HG02588 (cell line): ENCODE measurements at regions not wholly inside any gene's neighbourhood (a gene's known extent, or its start where the extent isn't known, plus 50 kb on each side); places are given as distances from the start of the nearest gene placed in this dataset.
"Not testable (repeated sequence)": the region's sequence is repeated elsewhere in the genome, so short reads cannot be mapped to it uniquely, and the experiment has no call there.

Experiments
- ATAC-seq: cut with Tn5 transposase; IDR thresholded peaks from one replicate; pipeline ENCODE4 v1.9.1; 2021; ENCODE audit warnings: mild to moderate bottlenecking, moderate library complexity; ENCODE audit not compliant: unreplicated experiment

GRCh38 chr15:67918205-67918861 lies 78.5 kb upstream of the RNU6-1 start:
- no peak for ATAC-seq

GRCh38 chr15:67920524-67921240 lies 80.8 kb upstream of the RNU6-1 start:
- no peak for ATAC-seq

GRCh38 chr15:67922106-67922675 lies 82.3 kb upstream of the RNU6-1 start:
- no peak for ATAC-seq

GRCh38 chr15:67922971-67923945 lies 83.4 kb upstream of the RNU6-1 start:
- ATAC-seq, result no peak

- no peak for ATAC-seq
Observed at GRCh38 chr15:67924359-67924974, 84.6 kb upstream of the RNU6-1 start.

GRCh38 chr15:67925182-67925581 lies 85.3 kb upstream of the RNU6-1 start:
- ATAC-seq, result no peak

GRCh38 chr15:67927501-67928168 lies 87.8 kb upstream of the RNU6-1 start:
- ATAC-seq, result no peak

GRCh38 chr15:67928666-67929065 lies 88.8 kb upstream of the RNU6-1 start:
- no peak for ATAC-seq

- no peak for ATAC-seq
Observed at GRCh38 chr15:67930720-67931119, 90.9 kb upstream of the RNU6-1 start.

- no peak for ATAC-seq
Observed at GRCh38 chr15:67931861-67932260, 92.0 kb upstream of the RNU6-1 start.

- not testable (repeated sequence) for ATAC-seq
Observed at GRCh38 chr15:67934126-67934525, 94.3 kb upstream of the RNU6-1 start.

GRCh38 chr15:67935244-67935643 lies 95.4 kb upstream of the RNU6-1 start:
- ATAC-seq, result no peak

GRCh38 chr15:67936258-67936657 lies 96.4 kb upstream of the RNU6-1 start:
- ATAC-seq, result no peak

- no peak for ATAC-seq
Observed at GRCh38 chr15:67937153-67937761, 97.4 kb upstream of the RNU6-1 start.

GRCh38 chr15:67939179-67939578 lies 99.3 kb upstream of the RNU6-1 start:
- not testable (repeated sequence) for ATAC-seq

GRCh38 chr15:67939588-67940323 lies 99.9 kb upstream of the RNU6-1 start:
- not testable (repeated sequence) for ATAC-seq

GRCh38 chr15:67940324-67940719 lies 100.5 kb upstream of the RNU6-1 start:
- ATAC-seq, result no peak

GRCh38 chr15:67941648-67942310 lies 101.9 kb upstream of the RNU6-1 start:
- ATAC-seq, result no peak
